PC-3 (cell line): ENCODE measurements at regions not wholly inside any gene's neighbourhood (a gene's known extent, or its start where the extent isn't known, plus 50 kb on each side); places are given as distances from the start of the nearest gene placed in this dataset.

Experiments used
- ATAC-seq: fragments of 200-7000 bp; cut with Tn5 transposase; 2 replicates; pipeline ENCODE4 v1.9.1; 2020; ENCODE audit warnings: mild to moderate bottlenecking, moderate library complexity
- BruUV-seq: library from RNA; stranded (reverse); fragments of 400-500 nt; replicated peaks from 2 replicates; lab custom pipeline; 2021; lab: Mats Ljungman, UMichigan
- CTCF ChIA-PET: fragments of 300-600 bp; sonication (Branson Sonifier 250); formaldehyde crosslinking; loops from one replicate; lab custom pipeline; 2022; ENCODE audit warnings: antibody characterized with exemption; lab: Charles Lee
- POLR2A ChIA-PET: fragments of 300-600 bp; sonication (Branson Sonifier 250); formaldehyde crosslinking; loops from one replicate; lab custom pipeline; 2022; ENCODE audit warnings: antibody characterized with exemption; ENCODE audit not compliant: unreplicated experiment; lab: Charles Lee
- DNase-seq: peaks from one replicate; pipeline ENCODE4 v3.0.0-alpha.2; 2015
- H2AFZ ChIP-seq: fragments of 300-600 bp; sonication (generic); 2 replicates; pipeline ENCODE4 v1.6.0; 2016; ENCODE audit warnings: antibody characterized with exemption, low read length
- H3F3A ChIP-seq: fragments of 300-600 bp; sonication (generic); one replicate; pipeline ENCODE4 v1.6.0; 2017; ENCODE audit warnings: antibody characterized with exemption, low read length, control low read depth, mild to moderate bottlenecking; ENCODE audit not compliant: unreplicated experiment
- H3K27ac ChIP-seq: fragments of 300-600 bp; sonication (generic); 2 replicates; pipeline ENCODE4 v1.5.1; 2016; ENCODE audit warnings: mild to moderate bottlenecking, low read length
- H3K27me3 ChIP-seq: fragments of 300-600 bp; sonication (generic); 2 replicates; pipeline ENCODE4 v1.6.1; 2016; ENCODE audit warnings: low read length, mixed read lengths
- H3K36me3 ChIP-seq: fragments of 300-600 bp; sonication (generic); 2 replicates; pipeline ENCODE4 v1.6.1; 2016; ENCODE audit warnings: low read depth, mixed run types, low read length, mixed read lengths
- H3K4me1 ChIP-seq: fragments of 300-600 bp; sonication (generic); 2 replicates; pipeline ENCODE4 v1.5.1; 2016; ENCODE audit warnings: low read length; ENCODE audit not compliant: insufficient read depth
- H3K4me2 ChIP-seq: fragments of 300-600 bp; sonication (generic); 2 replicates; pipeline ENCODE4 v1.6.0; 2016; ENCODE audit warnings: low read length
- H3K4me3 ChIP-seq: fragments of 300-600 bp; sonication (generic); 2 replicates; pipeline ENCODE4 v1.5.1; 2016; ENCODE audit warnings: mild to moderate bottlenecking, low read length, mixed read lengths
- H3K79me2 ChIP-seq: fragments of 300-600 bp; sonication (generic); 2 replicates; pipeline ENCODE4 v1.6.1; 2017; ENCODE audit warnings: low read length, mixed read lengths
- H3K9ac ChIP-seq: fragments of 300-600 bp; sonication (generic); 2 replicates; pipeline ENCODE4 v1.6.0; 2016; ENCODE audit warnings: mild to moderate bottlenecking, low read length
- H3K9me2 ChIP-seq: fragments of 300-600 bp; sonication (generic); replicated peaks from 2 replicates; pipeline ENCODE4 v1.6.1; 2016; ENCODE audit warnings: mixed run types, low read length, mixed read lengths
- H3K9me3 ChIP-seq: fragments of 300-600 bp; sonication (generic); 2 replicates; pipeline ENCODE4 v1.6.1; 2016; ENCODE audit warnings: low read length, mixed read lengths
- H4K20me1 ChIP-seq: fragments of 300-600 bp; sonication (generic); 2 replicates; pipeline ENCODE4 v1.6.1; 2016; ENCODE audit warnings: low read length, mixed read lengths
- EZH2 ChIP-seq: fragments of 300-600 bp; sonication (generic); IDR thresholded peaks from one replicate; pipeline ENCODE4 v1.6.1; 2017; ENCODE audit warnings: antibody characterized with exemption, mild to moderate bottlenecking, low read length; ENCODE audit not compliant: unreplicated experiment
- EZH2phosphoT487 ChIP-seq: fragments of 300-600 bp; sonication (generic); IDR thresholded peaks from 2 replicates; pipeline ENCODE4 v1.6.1; 2018; ENCODE audit warnings: mild to moderate bottlenecking, antibody characterized with exemption, low read length, borderline replicate concordance
- intact Hi-C: fragments of 100-400 bp; cut with micrococcal nuclease; formaldehyde crosslinking; loops from 2 replicates; pipeline ENCODE4 v1.9.0; 2023
- TF ChIP-seq, protein P1 (sequence below): fragments of 300-600 bp; sonication (generic); conservative IDR thresholded peaks from 2 replicates; pipeline ENCODE4 v1.5.1; 2017; ENCODE audit warnings: antibody characterized with exemption, low read depth, mild to moderate bottlenecking, low read length

DNA sequence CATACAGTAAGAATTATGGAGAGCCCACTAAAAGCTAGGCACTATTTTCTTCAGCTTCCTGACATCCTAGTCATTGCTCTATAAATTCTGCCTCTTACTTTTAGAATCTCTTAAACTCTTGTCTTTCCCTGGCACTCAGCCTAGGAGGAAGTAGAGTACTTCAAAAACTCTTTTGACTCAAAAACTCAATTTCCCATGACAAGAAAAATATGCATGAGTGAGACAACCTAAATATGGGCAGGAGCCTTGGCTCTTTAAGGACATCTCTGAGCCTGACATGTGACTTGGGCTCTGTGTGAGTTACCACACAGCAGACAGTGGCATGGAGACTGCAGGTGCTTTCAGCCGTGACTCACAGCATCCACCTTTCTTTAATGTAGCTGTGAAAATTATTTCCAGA is 97.5 kb upstream of the CCDC179 start:
- Histone ChIP-seq H3K9ac (no peak overlapping the region), H3K9me2 (no peaks in the 10 kb centered on the region), H3K27me3 (no peaks in the 10 kb centered on the region), H3K36me3 (no peaks in the 10 kb centered on the region), H3F3A (no peaks in the 10 kb centered on the region), H3K27ac (no peak overlapping the region), H3K4me1 (no peaks in the 10 kb centered on the region), H3K4me2 (no peak overlapping the region), H3K79me2 (no peaks in the 10 kb centered on the region), H3K9me3 (no peaks in the 10 kb centered on the region), H3K4me3 (no peak overlapping the region), H4K20me1 (no peaks in the 10 kb centered on the region), H2AFZ (no peak overlapping the region)
- intact Hi-C loops = loop anchor here (2.0 kb wide), 1 partner anchor 55 kb away; no protein-coding TSS in a partner anchor
- DNase-seq (peak; percentile 4), ATAC-seq (peak; percentile 81)
- no TSS peak for BruUV-seq
- ChIA-PET POLR2A (interaction anchor here (0.6 to 0.7 kb wide), 2 partner anchors 13 to 586 kb away, joined by 3 to 4 read pairs; no protein-coding TSS in a partner anchor), CTCF (no interaction called here)
- TF ChIP-seq EZH2phosphoT487 (no peak), EZH2 (no peak)
- TF ChIP-seq, protein P1, sequence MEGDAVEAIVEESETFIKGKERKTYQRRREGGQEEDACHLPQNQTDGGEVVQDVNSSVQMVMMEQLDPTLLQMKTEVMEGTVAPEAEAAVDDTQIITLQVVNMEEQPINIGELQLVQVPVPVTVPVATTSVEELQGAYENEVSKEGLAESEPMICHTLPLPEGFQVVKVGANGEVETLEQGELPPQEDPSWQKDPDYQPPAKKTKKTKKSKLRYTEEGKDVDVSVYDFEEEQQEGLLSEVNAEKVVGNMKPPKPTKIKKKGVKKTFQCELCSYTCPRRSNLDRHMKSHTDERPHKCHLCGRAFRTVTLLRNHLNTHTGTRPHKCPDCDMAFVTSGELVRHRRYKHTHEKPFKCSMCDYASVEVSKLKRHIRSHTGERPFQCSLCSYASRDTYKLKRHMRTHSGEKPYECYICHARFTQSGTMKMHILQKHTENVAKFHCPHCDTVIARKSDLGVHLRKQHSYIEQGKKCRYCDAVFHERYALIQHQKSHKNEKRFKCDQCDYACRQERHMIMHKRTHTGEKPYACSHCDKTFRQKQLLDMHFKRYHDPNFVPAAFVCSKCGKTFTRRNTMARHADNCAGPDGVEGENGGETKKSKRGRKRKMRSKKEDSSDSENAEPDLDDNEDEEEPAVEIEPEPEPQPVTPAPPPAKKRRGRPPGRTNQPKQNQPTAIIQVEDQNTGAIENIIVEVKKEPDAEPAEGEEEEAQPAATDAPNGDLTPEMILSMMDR = no peak

GRCh38 chr11:22974251-22974650 is 114.0 kb upstream of the CCDC179 start:
- POLR2A ChIA-PET = no interaction called here
- CTCF ChIA-PET = no interaction called here
- no peak for ATAC-seq

DNA sequence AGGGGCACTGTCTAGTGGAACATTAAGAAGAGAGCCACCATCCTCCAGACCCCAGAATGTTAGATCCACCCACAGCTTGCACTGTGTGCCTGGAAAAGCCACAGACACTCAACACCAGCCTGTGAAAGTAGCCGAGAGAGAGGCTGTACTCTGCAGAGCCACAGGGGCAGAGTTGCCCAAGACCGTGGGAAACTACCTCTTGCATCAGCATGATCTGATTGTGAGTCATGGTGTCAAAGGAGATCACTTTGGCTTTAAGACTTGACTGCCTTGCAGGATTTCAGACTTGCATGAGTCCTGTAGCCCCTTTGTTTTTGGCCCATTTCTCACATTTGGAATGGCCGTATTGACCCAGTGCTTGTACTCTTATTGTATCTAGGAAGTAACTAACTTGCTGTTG is 115.9 kb upstream of the CCDC179 start:
- ChIA-PET POLR2A (no interaction called here), CTCF (no interaction called here)
- no peak overlapping the region for H3K4me2 ChIP-seq
- intact Hi-C loops = no loop called here
- H3K9me3 ChIP-seq = no peaks in the 10 kb centered on the region
- no peak overlapping the region for H2AFZ ChIP-seq
- peak overlapping the region; percentile 23; the same call in 1 of the 2 replicates for H3K27ac ChIP-seq
- no peaks in the 10 kb centered on the region for H4K20me1 ChIP-seq
- TF ChIP-seq, protein P1 = no peak
- TF ChIP-seq EZH2 (no peak), EZH2phosphoT487 (no peak)
- no peaks in the 10 kb centered on the region for H3F3A ChIP-seq
- H3K79me2 ChIP-seq = no peaks in the 10 kb centered on the region
- H3K4me1 ChIP-seq = peaks cover 4% of the 10 kb centered on the region; the same call in 1 of the 2 replicates
- peak; percentile 79 for ATAC-seq
- H3K4me3 ChIP-seq = no peak overlapping the region
- H3K27me3 ChIP-seq = no peaks in the 10 kb centered on the region
- no peak overlapping the region for H3K9ac ChIP-seq
- no peaks in the 10 kb centered on the region for H3K36me3 ChIP-seq
- BruUV-seq = no TSS peak
- DNase-seq = peak; percentile 85
- no peaks in the 10 kb centered on the region for H3K9me2 ChIP-seq

More at GRCh38 chr11:22974251-22974650, 114.0 kb upstream of the CCDC179 start:
- Histone ChIP-seq H3F3A (no peaks in the 10 kb centered on the region), H3K9me3 (no peaks in the 10 kb centered on the region), H3K9ac (no peak overlapping the region), H4K20me1 (no peaks in the 10 kb centered on the region), H3K36me3 (no peaks in the 10 kb centered on the region), H3K9me2 (no peaks in the 10 kb centered on the region), H3K79me2 (no peaks in the 10 kb centered on the region), H3K4me3 (no peak overlapping the region), H2AFZ (no peak overlapping the region), H3K27ac (no peak overlapping the region), H3K27me3 (no peaks in the 10 kb centered on the region), H3K4me1 (peaks cover 4% of the 10 kb centered on the region; the same call in 1 of the 2 replicates), H3K4me2 (no peak overlapping the region)
- BruUV-seq = no TSS peak
- intact Hi-C loops = no loop called here
- TF ChIP-seq, protein P1 = no peak
- no peak for TF ChIP-seq EZH2
- no peak for TF ChIP-seq EZH2phosphoT487
- DNase-seq = no peak
